GM19351 (cell line): ENCODE measurements at regions not wholly inside any gene's neighbourhood (a gene's known extent, or its start where the extent isn't known, plus 50 kb on each side); places are given as distances from the start of the nearest gene placed in this dataset.

ENCODE experiments used
- ATAC-seq: cut with Tn5 transposase; IDR thresholded peaks from one replicate; pipeline ENCODE4 v1.9.1; 2021; ENCODE audit warnings: mild to moderate bottlenecking, moderate library complexity; ENCODE audit not compliant: unreplicated experiment

- ATAC-seq = no peak
Measured at GRCh38 chr10:46227571-46227935, 59.2 kb upstream of the ANTXRL start.

GRCh38 chr10:46227936-46228562 is 58.7 kb upstream of the ANTXRL start:
- ATAC-seq = no peak

DNA sequence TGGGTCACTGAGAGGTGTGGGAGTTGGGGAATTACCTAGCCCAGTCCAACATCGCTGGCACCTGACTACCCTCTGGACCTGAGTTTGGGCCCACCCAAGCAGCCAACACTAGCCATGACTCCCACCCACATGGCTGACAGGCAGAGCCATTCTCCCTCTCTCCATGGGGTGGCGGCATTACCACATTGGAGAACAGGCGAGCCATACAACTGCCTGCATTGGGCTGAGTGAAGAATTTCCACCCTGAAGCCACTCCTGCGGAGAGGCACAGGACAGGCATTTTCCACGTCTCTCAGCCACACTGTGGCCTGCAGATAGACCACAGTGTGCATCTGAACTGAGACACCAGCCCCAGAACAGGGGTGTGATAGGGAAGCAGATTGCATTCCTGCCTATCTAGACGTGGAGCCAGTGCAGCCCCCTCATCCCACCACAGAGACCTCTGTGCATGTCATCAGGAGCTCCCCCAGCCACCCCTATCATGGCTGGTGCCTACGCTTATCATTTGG is 58.2 kb upstream of the ANTXRL start:
- ATAC-seq = peak; percentile 91

DNA sequence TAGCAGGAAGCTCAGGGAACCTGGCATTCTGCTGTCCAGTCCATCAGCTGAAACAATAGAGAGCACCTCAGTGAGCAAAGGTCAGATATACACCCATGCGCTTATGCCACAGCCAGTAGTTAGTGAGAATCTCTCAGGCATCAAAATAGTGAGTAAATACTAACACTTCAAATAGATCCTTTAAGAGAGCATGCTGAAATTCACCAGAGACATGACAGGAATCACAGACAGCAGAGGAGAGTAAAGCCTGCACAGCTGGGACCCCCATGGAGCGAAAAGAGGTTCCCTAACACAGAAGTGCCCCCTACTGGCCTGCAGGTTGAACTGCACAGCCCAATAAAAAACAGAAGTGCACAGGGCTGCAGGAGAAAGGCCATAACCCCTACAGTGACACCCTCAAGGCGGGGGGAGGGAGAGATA is 57.6 kb upstream of the ANTXRL start:
- no peak for ATAC-seq

DNA sequence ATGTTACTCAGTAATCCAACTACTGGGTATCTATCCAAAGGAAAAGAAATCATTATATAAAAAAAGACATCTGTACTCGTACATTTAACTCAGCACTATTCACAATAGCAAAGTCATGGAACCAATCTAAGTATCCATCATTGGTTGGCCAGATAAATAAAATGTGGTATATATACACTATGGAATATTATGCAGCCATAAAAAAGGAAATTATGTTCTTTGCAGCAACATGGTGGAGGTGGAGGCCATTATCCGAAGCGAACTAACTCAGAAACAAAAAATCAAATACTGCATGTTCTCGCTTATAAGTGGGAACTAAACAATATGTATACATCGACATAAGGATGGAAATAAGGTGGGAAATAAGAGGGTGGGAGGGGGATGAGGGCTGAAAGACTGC is 56.2 kb upstream of the ANTXRL start:
- ATAC-seq = no peak

DNA sequence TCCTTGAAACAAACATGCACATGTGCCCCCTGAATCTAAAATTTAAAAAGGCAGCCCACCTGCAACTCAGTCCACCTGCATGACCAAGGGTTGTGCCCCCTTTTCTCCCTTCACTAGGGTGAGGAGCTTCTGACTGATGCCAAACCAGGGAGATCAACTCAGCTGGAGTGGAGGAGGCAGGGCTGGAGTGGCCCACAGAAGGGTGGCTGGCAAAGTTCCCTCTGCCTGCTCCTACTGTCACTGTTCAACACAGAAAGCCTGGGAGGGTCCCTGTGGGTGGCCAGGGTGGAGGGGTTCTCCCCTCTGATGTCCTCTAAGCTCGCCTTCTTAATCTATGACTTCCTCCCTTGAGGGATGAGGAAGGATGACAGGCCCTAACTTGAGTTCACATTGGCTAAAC is 55.7 kb upstream of the ANTXRL start:
- ATAC-seq = no peak

GRCh38 chr10:46232084-46232483 is 54.7 kb upstream of the ANTXRL start:
- ATAC-seq = no peak

- no peak for ATAC-seq
Measured at GRCh38 chr10:46232666-46233065, 54.1 kb upstream of the ANTXRL start.

DNA sequence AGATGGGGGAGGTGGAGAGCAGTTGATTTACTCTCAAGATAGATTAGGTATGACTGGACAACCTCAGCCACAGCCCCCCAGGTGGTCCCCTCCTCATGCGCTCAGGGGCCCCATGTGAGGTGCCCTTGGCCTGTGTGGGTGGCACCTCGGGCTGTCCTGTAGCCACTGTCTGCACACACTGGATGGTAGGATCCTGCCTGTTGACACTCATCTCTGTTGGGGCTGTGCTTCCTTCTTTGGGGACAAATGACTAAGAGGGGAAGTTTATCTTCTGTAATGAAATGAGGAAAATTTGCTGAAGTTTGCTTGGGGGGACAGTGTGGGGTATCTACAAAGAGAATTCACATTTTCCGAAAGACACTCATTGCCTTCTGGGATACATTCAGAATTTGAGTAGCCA is 53.6 kb upstream of the ANTXRL start:
- no peak for ATAC-seq

DNA sequence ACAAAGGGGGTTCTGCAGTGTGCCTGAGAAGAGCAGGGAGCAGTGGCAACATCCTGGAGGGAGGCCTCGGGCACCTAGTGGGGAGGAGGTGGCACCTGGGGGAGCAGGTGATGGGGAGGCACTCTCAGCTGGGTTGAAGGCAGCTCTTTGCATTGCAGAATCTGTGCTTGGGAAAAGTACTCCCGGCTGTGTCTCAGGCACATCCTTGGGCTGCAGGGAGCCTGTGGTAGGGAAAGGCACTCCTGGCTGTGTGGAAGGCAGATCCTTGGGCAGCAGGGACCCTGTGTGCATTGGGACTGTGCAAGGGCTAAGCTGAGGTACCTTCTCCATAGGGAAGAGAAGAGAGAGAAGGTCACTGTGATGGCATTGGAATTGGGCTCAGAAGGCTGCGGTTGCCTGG is 52.8 kb upstream of the ANTXRL start:
- ATAC-seq = no peak

DNA sequence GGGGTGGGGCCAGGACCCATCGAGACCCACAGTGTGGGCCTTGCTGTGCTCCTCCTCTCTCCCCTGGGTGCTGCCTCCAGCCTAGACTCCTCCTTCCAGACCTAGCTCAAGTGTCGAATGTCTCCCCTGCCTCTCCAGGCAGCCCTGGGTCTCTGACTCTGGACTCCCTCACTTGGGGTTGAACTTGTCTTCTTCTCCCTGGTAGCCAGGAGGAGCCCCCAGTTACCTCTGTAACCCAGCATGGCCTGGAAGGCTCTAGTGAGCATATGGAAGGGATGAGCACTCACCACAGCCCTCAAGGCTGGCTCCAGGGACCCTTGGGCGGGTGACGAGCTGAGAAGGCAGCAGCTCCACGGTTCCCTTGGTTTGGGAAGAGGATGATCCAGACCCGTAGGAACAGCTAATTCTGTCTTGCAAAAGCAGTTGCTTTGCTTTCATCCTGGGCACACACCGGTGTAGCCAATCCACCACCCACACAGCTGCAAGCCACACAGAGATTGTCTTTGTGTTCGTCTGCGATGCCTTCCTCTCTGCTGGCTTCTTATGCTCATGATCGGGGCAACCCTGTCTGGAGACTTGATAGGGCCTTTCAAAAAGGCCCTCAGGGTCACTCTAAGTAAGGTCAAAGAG is 52.3 kb upstream of the ANTXRL start:
- no peak for ATAC-seq

DNA sequence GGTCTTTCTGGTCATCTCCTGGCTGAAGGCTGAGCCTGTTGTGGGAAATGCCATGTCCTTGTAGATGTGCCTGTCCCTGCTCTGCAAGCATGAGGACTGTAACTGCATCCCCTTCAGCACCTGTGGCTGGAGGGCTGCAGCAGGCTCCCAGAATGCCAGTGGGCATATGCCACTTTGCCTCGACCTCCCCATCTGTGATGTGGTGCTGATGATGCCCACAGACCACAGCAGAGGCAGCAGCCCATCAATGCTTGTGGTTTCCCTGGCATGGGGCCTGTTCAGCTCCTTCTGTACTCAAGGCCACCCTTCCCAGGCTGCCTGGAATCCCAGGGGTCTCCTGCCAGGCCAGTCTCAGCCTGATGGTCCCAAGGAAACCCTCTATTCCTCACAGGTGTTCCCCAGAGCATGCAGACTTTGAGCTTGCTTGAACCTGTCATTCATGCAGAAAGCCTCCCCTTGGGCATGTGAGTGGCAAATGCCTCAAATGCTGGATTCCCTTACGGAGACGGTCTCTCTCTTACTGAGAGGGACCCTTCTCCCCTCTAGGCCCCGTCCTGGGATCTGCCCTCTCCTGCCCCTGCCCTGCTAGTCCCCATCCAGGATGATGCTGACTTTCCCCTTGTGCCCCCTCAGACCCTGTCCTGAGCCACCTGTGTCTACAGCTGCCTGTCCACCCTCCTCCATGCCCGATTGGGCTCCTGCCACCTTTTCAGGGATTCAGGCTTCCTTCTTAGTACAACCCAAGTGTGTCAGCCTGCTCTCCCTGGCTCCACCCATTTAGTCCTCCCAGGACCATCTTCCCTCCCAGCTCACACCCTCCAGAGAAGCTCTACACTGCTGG is 50.9 kb upstream of the ANTXRL start:
- ATAC-seq = no peak

DNA sequence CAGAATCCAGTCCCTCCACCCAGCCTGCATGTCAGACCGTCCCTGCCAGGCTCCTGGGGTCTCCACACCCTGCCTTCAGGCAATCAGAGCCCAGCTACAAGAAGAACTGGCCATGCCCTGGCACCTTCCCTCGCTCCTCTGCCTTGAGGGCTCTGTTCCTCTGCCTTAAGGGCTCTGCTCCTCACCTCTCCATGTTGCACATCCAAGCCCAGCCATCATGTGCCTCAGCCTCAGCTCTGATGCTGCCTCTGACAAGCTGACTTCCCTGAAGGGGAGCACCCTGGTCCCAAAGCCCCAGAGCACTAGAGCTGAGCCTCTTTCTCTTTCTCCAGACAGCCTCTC is 50.3 kb upstream of the ANTXRL start:
- ATAC-seq = no peak

GRCh38 chr10:46236941-46237681 is 49.7 kb upstream of the ANTXRL start:
- no peak for ATAC-seq
